Stimulated activated CD4-positive, alpha-beta T cell treated with anti-CD3 and anti-CD28 coated beads, TNF-alpha, amount 100 ng/mL, for 24 hours (primary cell): ENCODE measurements at regions not wholly inside any gene's neighbourhood (a gene's known extent, or its start where the extent isn't known, plus 50 kb on each side); places are given as distances from the start of the nearest gene placed in this dataset.
"Not testable (repeated sequence)": the region's sequence is repeated elsewhere in the genome, so short reads cannot be mapped to it uniquely, and the experiment has no call there.

Experiments used
- DNase-seq, 3 experiments: peaks; one replicate each; pipeline ENCODE4 v3.0.0-alpha.2; 2020; ENCODE audit warnings: low read depth in 3 of 3

GRCh38 chr12:97616946-97617345 is 154.3 kb downstream of the RMST start:
- DNase-seq: no peak

GRCh38 chr12:97628962-97629361 is 166.4 kb downstream of the RMST start:
- no peak for DNase-seq

- no peak for DNase-seq
Measured at GRCh38 chr12:97629382-97629781, 166.8 kb downstream of the RMST start.

- DNase-seq: no peak
Measured at GRCh38 chr12:97630356-97630755, 167.8 kb downstream of the RMST start.

GRCh38 chr12:97630875-97631274 is 168.3 kb downstream of the RMST start:
- DNase-seq: no peak

- no peak for DNase-seq
Measured at GRCh38 chr12:97637770-97638169, 175.2 kb downstream of the RMST start.

- no peak for DNase-seq
Measured at GRCh38 chr12:97638739-97639138, 176.1 kb downstream of the RMST start.

GRCh38 chr12:97639702-97640101 is 177.1 kb downstream of the RMST start:
- no peak for DNase-seq

GRCh38 chr12:97640826-97641225 is 178.2 kb downstream of the RMST start:
- no peak for DNase-seq

- no peak for DNase-seq
Measured at GRCh38 chr12:97642911-97643310, 180.3 kb downstream of the RMST start.

- no peak for DNase-seq
Measured at GRCh38 chr12:97643924-97644323, 181.3 kb downstream of the RMST start.

- no peak for DNase-seq
Measured at GRCh38 chr12:97645726-97646125, 183.1 kb downstream of the RMST start.

- no peak for DNase-seq
Measured at GRCh38 chr12:97647142-97647541, 184.5 kb downstream of the RMST start.

- DNase-seq: no peak
Measured at GRCh38 chr12:97650242-97650641, 187.6 kb downstream of the RMST start.

- not testable (repeated sequence) for DNase-seq
Measured at GRCh38 chr12:97656548-97656947, 193.9 kb downstream of the RMST start.

GRCh38 chr12:97659117-97659880 is 196.7 kb downstream of the RMST start:
- no peak for DNase-seq

GRCh38 chr12:97666263-97666662 is 203.7 kb downstream of the RMST start:
- DNase-seq: no peak

GRCh38 chr12:97672870-97673269 is 210.3 kb downstream of the RMST start:
- DNase-seq: no peak

GRCh38 chr12:97680751-97681150 is 218.1 kb downstream of the RMST start:
- no peak for DNase-seq

GRCh38 chr12:97681612-97682504 is 219.3 kb downstream of the RMST start:
- no peak for DNase-seq

GRCh38 chr12:97685360-97685759 is 222.8 kb downstream of the RMST start:
- DNase-seq: no peak

- no peak for DNase-seq
Measured at GRCh38 chr12:97701901-97702300, 239.3 kb downstream of the RMST start.

- no peak for DNase-seq
Measured at GRCh38 chr12:97711392-97711791, 248.8 kb downstream of the RMST start.
